PFSK-1 (cell line): ENCODE measurements at regions not wholly inside any gene's neighbourhood (a gene's known extent, or its start where the extent isn't known, plus 50 kb on each side); places are given as distances from the start of the nearest gene placed in this dataset.

Source experiments
- FOXP2 ChIP-seq: optimal IDR thresholded peaks from 2 replicates; pipeline ENCODE3; 2011; ENCODE audit warnings: borderline replicate concordance, control low read depth, inconsistent platforms; ENCODE audit not compliant: insufficient read depth; ENCODE audit errors: extremely low read length, extremely low read depth
- POLR2AphosphoS5 ChIP-seq: IDR thresholded peaks from 2 replicates; pipeline ENCODE4 v1.6.1; 2012; ENCODE audit warnings: low read depth, mild to moderate bottlenecking, control low read depth, low read length, moderate library complexity
- TAF1 ChIP-seq: IDR thresholded peaks from 2 replicates; pipeline ENCODE4 v1.6.1; 2012; ENCODE audit warnings: low read length, control low read depth, borderline replicate concordance; ENCODE audit not compliant: insufficient read depth
- TF ChIP-seq, protein P1 (sequence below), 2 experiments: IDR thresholded peaks; 2 replicates each; pipeline versions ENCODE4 v1.6.1 to v1.8.0; 2011 to 2012; ENCODE audit warnings: low read depth in 2 of 2, low read length in 2 of 2, control low read depth in 1 of 2, inconsistent platforms in 1 of 2, mild to moderate bottlenecking in 1 of 2, moderate library complexity in 1 of 2; ENCODE audit not compliant: insufficient read depth in 1 of 2

DNA sequence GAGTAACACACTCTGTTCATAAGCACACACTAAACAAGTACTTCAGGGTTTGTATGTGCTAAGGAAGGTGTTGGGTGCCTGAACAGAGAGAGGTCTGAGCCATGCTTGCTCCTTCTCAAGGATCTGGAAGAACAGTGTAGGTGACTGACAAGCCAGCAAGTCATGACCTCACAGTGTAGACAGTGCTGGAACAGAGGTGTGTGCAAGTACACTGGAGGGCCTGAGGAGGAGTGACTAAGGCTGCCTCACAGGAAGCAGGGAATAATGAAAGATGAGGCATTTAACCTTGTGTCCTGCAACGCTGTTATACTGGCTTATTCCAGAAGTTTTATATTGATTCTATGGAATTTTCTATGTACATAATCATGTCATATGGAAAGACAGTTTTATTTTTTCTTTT is 83.9 kb downstream of the TMEM174 start:
- TF ChIP-seq, protein P1, sequence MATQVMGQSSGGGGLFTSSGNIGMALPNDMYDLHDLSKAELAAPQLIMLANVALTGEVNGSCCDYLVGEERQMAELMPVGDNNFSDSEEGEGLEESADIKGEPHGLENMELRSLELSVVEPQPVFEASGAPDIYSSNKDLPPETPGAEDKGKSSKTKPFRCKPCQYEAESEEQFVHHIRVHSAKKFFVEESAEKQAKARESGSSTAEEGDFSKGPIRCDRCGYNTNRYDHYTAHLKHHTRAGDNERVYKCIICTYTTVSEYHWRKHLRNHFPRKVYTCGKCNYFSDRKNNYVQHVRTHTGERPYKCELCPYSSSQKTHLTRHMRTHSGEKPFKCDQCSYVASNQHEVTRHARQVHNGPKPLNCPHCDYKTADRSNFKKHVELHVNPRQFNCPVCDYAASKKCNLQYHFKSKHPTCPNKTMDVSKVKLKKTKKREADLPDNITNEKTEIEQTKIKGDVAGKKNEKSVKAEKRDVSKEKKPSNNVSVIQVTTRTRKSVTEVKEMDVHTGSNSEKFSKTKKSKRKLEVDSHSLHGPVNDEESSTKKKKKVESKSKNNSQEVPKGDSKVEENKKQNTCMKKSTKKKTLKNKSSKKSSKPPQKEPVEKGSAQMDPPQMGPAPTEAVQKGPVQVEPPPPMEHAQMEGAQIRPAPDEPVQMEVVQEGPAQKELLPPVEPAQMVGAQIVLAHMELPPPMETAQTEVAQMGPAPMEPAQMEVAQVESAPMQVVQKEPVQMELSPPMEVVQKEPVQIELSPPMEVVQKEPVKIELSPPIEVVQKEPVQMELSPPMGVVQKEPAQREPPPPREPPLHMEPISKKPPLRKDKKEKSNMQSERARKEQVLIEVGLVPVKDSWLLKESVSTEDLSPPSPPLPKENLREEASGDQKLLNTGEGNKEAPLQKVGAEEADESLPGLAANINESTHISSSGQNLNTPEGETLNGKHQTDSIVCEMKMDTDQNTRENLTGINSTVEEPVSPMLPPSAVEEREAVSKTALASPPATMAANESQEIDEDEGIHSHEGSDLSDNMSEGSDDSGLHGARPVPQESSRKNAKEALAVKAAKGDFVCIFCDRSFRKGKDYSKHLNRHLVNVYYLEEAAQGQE (IDR thresholded peaks at IDR 0.05; ENCODE audit: insufficient read depth in 1 of 2, low read depth in 2 of 2, low read length in 2 of 2), result no peak
- TF ChIP-seq TAF1 (no peak), POLR2AphosphoS5 (no peak), FOXP2 (no peak)
